HG02870 (cell line): ENCODE measurements at regions not wholly inside any gene's neighbourhood (a gene's known extent, or its start where the extent isn't known, plus 50 kb on each side); places are given as distances from the start of the nearest gene placed in this dataset.

Experiments
- ATAC-seq: cut with Tn5 transposase; IDR thresholded peaks from one replicate; pipeline ENCODE4 v1.9.1; 2021; ENCODE audit warnings: mild to moderate bottlenecking, moderate library complexity; ENCODE audit not compliant: unreplicated experiment

GRCh38 chr6:7047966-7048365 is 59.8 kb upstream of the RREB1 start:
- ATAC-seq = no peak

GRCh38 chr6:7048894-7049293 is 58.9 kb upstream of the RREB1 start:
- no peak for ATAC-seq

GRCh38 chr6:7050004-7050403 is 57.8 kb upstream of the RREB1 start:
- ATAC-seq = no peak

GRCh38 chr6:7050872-7051779 is 56.6 kb upstream of the RREB1 start:
- ATAC-seq = no peak

- no peak for ATAC-seq
Observed at GRCh38 chr6:7051780-7052442, 55.9 kb upstream of the RREB1 start.

GRCh38 chr6:7052443-7053011 is 55.2 kb upstream of the RREB1 start:
- no peak for ATAC-seq

GRCh38 chr6:7053125-7053774 is 54.5 kb upstream of the RREB1 start:
- ATAC-seq = no peak
